H9 (cell line): ENCODE measurements at regions not wholly inside any gene's neighbourhood (a gene's known extent, or its start where the extent isn't known, plus 50 kb on each side); places are given as distances from the start of the nearest gene placed in this dataset.

ENCODE experiments used
- DNase-seq: peaks from one replicate; pipeline ENCODE4 v3.0.0-alpha.2; 2017
- H2AFZ ChIP-seq: one replicate; pipeline ENCODE4 v1.6.1; 2013; ENCODE audit warnings: mild to moderate bottlenecking, low read length, control low read depth, moderate library complexity
- H2AK5ac ChIP-seq: 2 replicates; pipeline ENCODE4 v1.6.1; 2013; ENCODE audit warnings: low read length, control low read depth, mixed read lengths; ENCODE audit not compliant: insufficient read length
- H2BK120ac ChIP-seq: one replicate; pipeline ENCODE4 v1.6.1; 2013; ENCODE audit warnings: low read depth, mild to moderate bottlenecking, low read length, control low read depth, inconsistent platforms; ENCODE audit not compliant: poor library complexity, severe bottlenecking
- H2BK12ac ChIP-seq: 2 replicates; pipeline ENCODE4 v1.6.1; 2013; ENCODE audit warnings: low read length, control low read depth, mixed read lengths, low read depth; ENCODE audit not compliant: insufficient read length
- H2BK15ac ChIP-seq: 2 replicates; pipeline ENCODE4 v1.6.1; 2013; ENCODE audit warnings: low read depth, low read length, control low read depth
- H2BK20ac ChIP-seq: one replicate; pipeline ENCODE4 v1.6.1; 2013; ENCODE audit warnings: low read depth, mild to moderate bottlenecking, low read length, control low read depth, inconsistent platforms; ENCODE audit not compliant: poor library complexity, severe bottlenecking
- H2BK5ac ChIP-seq: 2 replicates; pipeline ENCODE4 v1.6.1; 2013; ENCODE audit warnings: low read length, control low read depth, mixed read lengths; ENCODE audit not compliant: insufficient read length
- H3K14ac ChIP-seq: 2 replicates; pipeline ENCODE4 v1.6.1; 2013; ENCODE audit warnings: low read length, control low read depth; ENCODE audit not compliant: insufficient read depth
- H3K18ac ChIP-seq: 2 replicates; pipeline ENCODE4 v1.6.1; 2013; ENCODE audit warnings: low read depth, mild to moderate bottlenecking, mixed read lengths, low read length, control low read depth; ENCODE audit not compliant: insufficient read length
- H3K23ac ChIP-seq: 2 replicates; pipeline ENCODE4 v1.6.1; 2013; ENCODE audit warnings: low read length, control low read depth, mixed read lengths, low read depth; ENCODE audit not compliant: insufficient read length
- H3K23me2 ChIP-seq: 2 replicates; pipeline ENCODE4 v1.6.1; 2013; ENCODE audit warnings: low read depth, mild to moderate bottlenecking, mixed read lengths, low read length, control low read depth; ENCODE audit not compliant: insufficient read length, poor library complexity, severe bottlenecking
- H3K27ac ChIP-seq: 2 replicates; pipeline ENCODE4 v1.5.1; 2013; ENCODE audit warnings: low read length, control low read depth, mixed read lengths, low read depth; ENCODE audit not compliant: insufficient read length
- H3K27me3 ChIP-seq: 2 replicates; pipeline ENCODE4 v1.6.1; 2013; ENCODE audit warnings: low read length, control low read depth, inconsistent platforms; ENCODE audit not compliant: insufficient read depth
- H3K4ac ChIP-seq: 2 replicates; pipeline ENCODE4 v1.6.1; 2013; ENCODE audit warnings: low read depth, mild to moderate bottlenecking, control low read depth, inconsistent platforms, low read length, moderate library complexity
- H3K4me1 ChIP-seq: 2 replicates; pipeline ENCODE4 v1.6.1; 2013; ENCODE audit warnings: low read length, control low read depth, inconsistent platforms; ENCODE audit not compliant: insufficient read depth
- H3K4me2 ChIP-seq: 2 replicates; pipeline ENCODE4 v1.6.1; 2013; ENCODE audit warnings: low read length, control low read depth, mixed read lengths; ENCODE audit not compliant: insufficient read length, insufficient read depth
- H3K56ac ChIP-seq: 2 replicates; pipeline ENCODE4 v1.6.1; 2013; ENCODE audit warnings: low read depth, mild to moderate bottlenecking, mixed read lengths, low read length, control low read depth; ENCODE audit not compliant: insufficient read length
- H3K79me1 ChIP-seq: 2 replicates; pipeline ENCODE4 v1.6.1; 2013; ENCODE audit warnings: low read depth, mild to moderate bottlenecking, moderate library complexity, low read length, control low read depth, inconsistent platforms; ENCODE audit not compliant: insufficient read depth, poor library complexity, severe bottlenecking
- H3K79me2 ChIP-seq: 2 replicates; pipeline ENCODE4 v1.6.1; 2013; ENCODE audit warnings: low read length, control low read depth, inconsistent platforms; ENCODE audit not compliant: insufficient read depth
- H3K9ac ChIP-seq: 2 replicates; pipeline ENCODE4 v1.6.1; 2013; ENCODE audit warnings: low read length, control low read depth, mixed read lengths; ENCODE audit not compliant: insufficient read length; ENCODE audit errors: extremely low read depth
- H3K9me3 ChIP-seq: one replicate; pipeline ENCODE4 v1.6.1; 2013; ENCODE audit warnings: low read depth, low read length, inconsistent platforms; ENCODE audit not compliant: control insufficient read depth
- H3T11ph ChIP-seq: one replicate; pipeline ENCODE4 v1.6.1; 2013; ENCODE audit warnings: mild to moderate bottlenecking, low read length, control low read depth, inconsistent platforms
- H4K20me1 ChIP-seq: one replicate; pipeline ENCODE4 v1.6.1; 2013; ENCODE audit not compliant: control insufficient read depth, insufficient read length, insufficient read depth
- H4K5ac ChIP-seq: 2 replicates; pipeline ENCODE4 v1.6.1; 2013; ENCODE audit warnings: low read depth, mild to moderate bottlenecking, mixed read lengths, low read length, control low read depth; ENCODE audit not compliant: insufficient read length
- H4K8ac ChIP-seq: replicated peaks from 2 replicates; pipeline ENCODE4 v1.6.1; 2013; ENCODE audit warnings: low read length, control low read depth, mixed read lengths, low read depth; ENCODE audit not compliant: insufficient read length
- H4K91ac ChIP-seq: 2 replicates; pipeline ENCODE4 v1.6.1; 2013; ENCODE audit warnings: low read depth, mild to moderate bottlenecking, moderate library complexity, mixed read lengths, low read length, control low read depth; ENCODE audit not compliant: insufficient read length
- H3K27ac Mint-ChIP-seq, 3 experiments: 2 replicates in 2 of 3; 3 replicates in 1 of 3; pipeline ENCODE4 v1.8.0; 2020 to 2021; ENCODE audit warnings: mixed read lengths in 3 of 3, mild to moderate bottlenecking in 1 of 3, moderate library complexity in 1 of 3
- H3K27me3 Mint-ChIP-seq: 2 replicates; pipeline ENCODE4 v1.8.0; 2021; ENCODE audit warnings: low read depth, mild to moderate bottlenecking, moderate library complexity, mixed read lengths
- H3K36me3 Mint-ChIP-seq, 3 experiments: 2 replicates in 2 of 3; 3 replicates in 1 of 3; pipeline ENCODE4 v1.8.0; 2020 to 2021; ENCODE audit warnings: low read depth in 3 of 3, mixed read lengths in 3 of 3; ENCODE audit not compliant: insufficient read depth in 1 of 3
- H3K4me1 Mint-ChIP-seq, 2 experiments: 2 replicates each; pipeline ENCODE4 v1.8.0; 2020; ENCODE audit warnings: mixed read lengths in 2 of 2
- H3K4me3 Mint-ChIP-seq, 2 experiments: 2 replicates in 1 of 2; 3 replicates in 1 of 2; pipeline ENCODE4 v1.8.0; 2020 to 2021; ENCODE audit warnings: mild to moderate bottlenecking in 2 of 2, mixed read lengths in 2 of 2, moderate library complexity in 1 of 2
- H3K9me3 Mint-ChIP-seq, 2 experiments: 2 replicates in 1 of 2; 3 replicates in 1 of 2; pipeline ENCODE4 v1.8.0; 2020; ENCODE audit warnings: mild to moderate bottlenecking in 2 of 2, mixed read lengths in 2 of 2, moderate library complexity in 1 of 2
- CTCF ChIP-seq: fragments of 200-600 bp; sonication (generic); conservative IDR thresholded peaks from 3 replicates; pipeline ENCODE4 v1.8.0; 2021; ENCODE audit warnings: antibody characterized with exemption, mild to moderate bottlenecking
- WGBS: extraction: QIAGEN DNeasy Blood & Tissue Kit; methylation state at CpG from one replicate; pipeline ENCODE4 v1.1.7; 2013; ENCODE audit warnings: missing lambda C conversion rate, low lambda C conversion rate, mixed read lengths; ENCODE audit not compliant: insufficient read length; ENCODE audit errors: extremely low coverage; 5-methylcytosine and 5-hydroxymethylcytosine counted together

- Histone ChIP-seq H3T11ph (no peak overlapping the region), H3K9me3 (no peaks in the 10 kb centered on the region), H3K4ac (no peak overlapping the region), H4K91ac (no peak overlapping the region), H3K4me2 (no peak overlapping the region), H4K20me1 (no peaks in the 10 kb centered on the region), H4K5ac (no peak overlapping the region), H3K27me3 (no peaks in the 10 kb centered on the region), H3K23ac (no peak overlapping the region), H3K56ac (no peak overlapping the region), H3K79me2 (no peaks in the 10 kb centered on the region), H3K4me1 (no peaks in the 10 kb centered on the region; the same call in 1 of the 2 replicates), H2AFZ (no peak overlapping the region), H3K18ac (no peak overlapping the region), H3K79me1 (no peaks in the 10 kb centered on the region), H4K8ac (no peak overlapping the region), H3K9ac (no peak overlapping the region), H3K23me2 (no peaks in the 10 kb centered on the region), H2BK12ac (no peak overlapping the region), H2BK20ac (no peak overlapping the region), H3K27ac (no peak overlapping the region), H2BK15ac (no peak overlapping the region), H2BK5ac (no peak overlapping the region), H2BK120ac (no peak overlapping the region), H3K14ac (no peak overlapping the region), H2AK5ac (no peak overlapping the region)
- Mint-ChIP-seq H3K4me1 (peaks cover 13% of the 10 kb centered on the region in 2 experiments), H3K27ac (no peak overlapping the region), H3K4me3 (no peak overlapping the region), H3K36me3 (no peaks in the 10 kb centered on the region), H3K9me3 (no peaks in the 10 kb centered on the region), H3K27me3 (no peaks in the 10 kb centered on the region; the same call in 1 of the 2 replicates)
- no peak for TF ChIP-seq CTCF
- no peak for DNase-seq
- no CpG with 5 or more reads among the region's 2 CpGs for WGBS
These were observed 62.1 kb upstream of the COL1A2 start for GRCh38 chr7:94332571-94332970.
